ENCODE measurements at regions not wholly inside any gene's neighbourhood (a gene's known extent, or its start where the extent isn't known, plus 50 kb on each side); places are given as distances from the start of the nearest gene placed in this dataset.

DNA sequence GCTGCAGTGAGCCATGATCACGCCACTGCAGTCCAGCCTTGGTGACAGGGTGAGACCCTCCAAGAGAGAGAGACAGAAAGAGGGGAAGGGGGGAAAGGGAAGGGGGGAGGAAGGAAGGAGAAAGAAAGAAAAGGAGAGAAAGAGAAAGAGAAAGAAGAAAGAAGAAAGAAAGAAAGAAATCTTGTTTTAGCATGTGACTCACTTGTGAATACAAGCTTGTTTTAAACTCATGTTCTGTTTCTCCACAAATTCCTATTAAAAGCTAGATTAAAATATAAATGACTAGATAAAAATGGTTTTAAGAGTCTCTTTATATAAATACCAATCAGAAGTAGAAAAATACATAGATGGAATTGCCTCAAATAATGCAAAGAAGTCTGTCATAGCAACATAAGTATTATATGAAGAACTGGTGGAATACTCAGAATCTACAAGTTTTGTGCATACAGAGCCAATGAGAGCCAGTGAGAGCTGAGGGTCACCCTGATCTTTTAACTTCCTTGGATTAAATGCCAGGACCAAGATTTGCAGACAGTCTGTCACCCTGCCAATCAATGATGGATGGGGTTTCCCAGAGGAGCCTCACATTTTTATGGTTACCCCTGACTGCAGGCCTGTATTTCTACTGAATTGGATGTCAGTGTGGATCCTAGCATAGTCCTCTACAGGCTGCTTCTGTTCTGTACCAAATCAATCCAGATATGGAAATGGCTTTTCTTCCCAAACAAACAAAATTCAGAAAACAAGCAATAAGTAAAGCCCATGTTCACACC, 50.8 kb upstream of the LY86 start:
- 6% methylated on average over 1 of the region's 1 CpG for WGBS (ENCODE audit: missing lambda C conversion rate)
- Histone ChIP-seq H3K4me2 (no peak overlapping the region), H3K4me3 (no peak overlapping the region), H3K4me1 (no peaks in the 10 kb centered on the region), H3K27ac (no peak overlapping the region), H3K9me3 (no peaks in the 10 kb centered on the region)
- FAIRE-seq (no peak), ATAC-seq (no peak), DNase-seq (ENCODE audit: low read depth in 1 of 2, low spot score in 1 of 2) (no peak)
- POLR2A ChIA-PET: no interaction called here
- TF ChIP-seq RAD21 (conservative IDR thresholded peaks at IDR 0.05 in 1 of 2, IDR thresholded peaks at IDR 0.05 in 1 of 2) (no peak), SMC3 (IDR thresholded peaks at IDR 0.05) (no peak), FOXS1 (CRISPR knock-in tag; IDR thresholded peaks at IDR 0.05) (no peak), CBX8 (IDR thresholded peaks at IDR 0.05) (no peak), NPAS2 (CRISPR knock-in tag; IDR thresholded peaks at IDR 0.05; ENCODE audit: borderline replicate concordance) (no peak), JUN (IDR thresholded peaks at IDR 0.05) (no peak), PHF8 (IDR thresholded peaks at IDR 0.05; ENCODE audit: borderline replicate concordance, low read depth) (no peak), GATA3 (IDR thresholded peaks at IDR 0.05; ENCODE audit: borderline replicate concordance) (no peak), ZSCAN20 (CRISPR knock-in tag; IDR thresholded peaks at IDR 0.05) (no peak), ZC3H11A (IDR thresholded peaks at IDR 0.05) (no peak), CHD2 (IDR thresholded peaks at IDR 0.05; ENCODE audit: low read length, partially characterized antibody) (no peak), KDM5A (IDR thresholded peaks at IDR 0.05) (no peak)
- TF ChIP-seq, protein P1, sequence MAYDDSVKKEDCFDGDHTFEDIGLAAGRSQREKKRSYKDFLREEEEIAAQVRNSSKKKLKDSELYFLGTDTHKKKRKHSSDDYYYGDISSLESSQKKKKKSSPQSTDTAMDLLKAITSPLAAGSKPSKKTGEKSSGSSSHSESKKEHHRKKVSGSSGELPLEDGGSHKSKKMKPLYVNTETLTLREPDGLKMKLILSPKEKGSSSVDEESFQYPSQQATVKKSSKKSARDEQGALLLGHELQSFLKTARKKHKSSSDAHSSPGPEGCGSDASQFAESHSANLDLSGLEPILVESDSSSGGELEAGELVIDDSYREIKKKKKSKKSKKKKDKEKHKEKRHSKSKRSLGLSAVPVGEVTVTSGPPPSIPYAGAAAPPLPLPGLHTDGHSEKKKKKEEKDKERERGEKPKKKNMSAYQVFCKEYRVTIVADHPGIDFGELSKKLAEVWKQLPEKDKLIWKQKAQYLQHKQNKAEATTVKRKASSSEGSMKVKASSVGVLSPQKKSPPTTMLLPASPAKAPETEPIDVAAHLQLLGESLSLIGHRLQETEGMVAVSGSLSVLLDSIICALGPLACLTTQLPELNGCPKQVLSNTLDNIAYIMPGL (CRISPR knock-in tag; IDR thresholded peaks at IDR 0.05; ENCODE audit: borderline replicate concordance): no peak
- CTCF ChIA-PET: interaction anchor here (1.0 kb wide), 1 partner anchor 9 kb away, joined by 3 read pairs; no protein-coding TSS in a partner anchor

DNA sequence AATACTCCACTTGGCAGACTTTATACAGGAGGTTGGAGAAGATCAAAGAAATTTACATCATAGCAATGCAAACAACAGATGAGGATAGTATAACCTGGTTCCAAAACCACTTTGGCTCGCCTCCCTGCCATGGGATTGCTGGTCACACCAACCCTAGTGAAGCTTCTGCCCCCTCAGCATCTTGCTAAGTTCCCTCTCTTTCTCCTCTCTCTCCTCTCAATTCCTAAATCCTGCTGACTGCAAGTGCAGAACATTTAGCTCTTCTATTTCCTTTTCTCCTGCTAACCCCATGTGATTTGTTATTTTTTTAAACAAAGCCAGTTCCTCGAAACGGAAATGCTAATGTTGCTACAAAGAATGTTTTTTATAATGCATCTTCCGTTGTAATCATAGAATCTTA, 50.3 kb upstream of the LY86 start:
- no peak for FAIRE-seq
- ATAC-seq: no peak
- POLR2A ChIA-PET: no interaction called here
- no peaks in the 10 kb centered on the region for H3K4me1 ChIP-seq
- no peaks in the 10 kb centered on the region for H3K9me3 ChIP-seq
- CTCF ChIA-PET: interaction anchor here (1.0 kb wide), 1 partner anchor 9 kb away, joined by 3 read pairs; no protein-coding TSS in a partner anchor
- no peak overlapping the region for H3K27ac ChIP-seq
- TF ChIP-seq PHF8 (IDR thresholded peaks at IDR 0.05; ENCODE audit: borderline replicate concordance, low read depth): no peak
- no peak for TF ChIP-seq FOXS1 (CRISPR knock-in tag; IDR thresholded peaks at IDR 0.05)
- TF ChIP-seq, protein P2, sequence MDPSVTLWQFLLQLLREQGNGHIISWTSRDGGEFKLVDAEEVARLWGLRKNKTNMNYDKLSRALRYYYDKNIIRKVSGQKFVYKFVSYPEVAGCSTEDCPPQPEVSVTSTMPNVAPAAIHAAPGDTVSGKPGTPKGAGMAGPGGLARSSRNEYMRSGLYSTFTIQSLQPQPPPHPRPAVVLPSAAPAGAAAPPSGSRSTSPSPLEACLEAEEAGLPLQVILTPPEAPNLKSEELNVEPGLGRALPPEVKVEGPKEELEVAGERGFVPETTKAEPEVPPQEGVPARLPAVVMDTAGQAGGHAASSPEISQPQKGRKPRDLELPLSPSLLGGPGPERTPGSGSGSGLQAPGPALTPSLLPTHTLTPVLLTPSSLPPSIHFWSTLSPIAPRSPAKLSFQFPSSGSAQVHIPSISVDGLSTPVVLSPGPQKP (IDR thresholded peaks at IDR 0.05; ENCODE audit: low read depth, low read length): no peak
- no peak for TF ChIP-seq TFCP2L1 (CRISPR knock-in tag; IDR thresholded peaks at IDR 0.05)
- TF ChIP-seq ZNF302 (CRISPR knock-in tag; IDR thresholded peaks at IDR 0.05): no peak
- TF ChIP-seq, protein P3, sequence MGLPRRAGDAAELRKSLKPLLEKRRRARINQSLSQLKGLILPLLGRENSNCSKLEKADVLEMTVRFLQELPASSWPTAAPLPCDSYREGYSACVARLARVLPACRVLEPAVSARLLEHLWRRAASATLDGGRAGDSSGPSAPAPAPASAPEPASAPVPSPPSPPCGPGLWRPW (IDR thresholded peaks at IDR 0.05): no peak
- TF ChIP-seq NR3C1 (IDR thresholded peaks at IDR 0.05): no peak
- TF ChIP-seq, protein P4, sequence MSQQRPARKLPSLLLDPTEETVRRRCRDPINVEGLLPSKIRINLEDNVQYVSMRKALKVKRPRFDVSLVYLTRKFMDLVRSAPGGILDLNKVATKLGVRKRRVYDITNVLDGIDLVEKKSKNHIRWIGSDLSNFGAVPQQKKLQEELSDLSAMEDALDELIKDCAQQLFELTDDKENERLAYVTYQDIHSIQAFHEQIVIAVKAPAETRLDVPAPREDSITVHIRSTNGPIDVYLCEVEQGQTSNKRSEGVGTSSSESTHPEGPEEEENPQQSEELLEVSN (IDR thresholded peaks at IDR 0.05; ENCODE audit: borderline replicate concordance, low read depth): no peak
- TF ChIP-seq, protein P5, sequence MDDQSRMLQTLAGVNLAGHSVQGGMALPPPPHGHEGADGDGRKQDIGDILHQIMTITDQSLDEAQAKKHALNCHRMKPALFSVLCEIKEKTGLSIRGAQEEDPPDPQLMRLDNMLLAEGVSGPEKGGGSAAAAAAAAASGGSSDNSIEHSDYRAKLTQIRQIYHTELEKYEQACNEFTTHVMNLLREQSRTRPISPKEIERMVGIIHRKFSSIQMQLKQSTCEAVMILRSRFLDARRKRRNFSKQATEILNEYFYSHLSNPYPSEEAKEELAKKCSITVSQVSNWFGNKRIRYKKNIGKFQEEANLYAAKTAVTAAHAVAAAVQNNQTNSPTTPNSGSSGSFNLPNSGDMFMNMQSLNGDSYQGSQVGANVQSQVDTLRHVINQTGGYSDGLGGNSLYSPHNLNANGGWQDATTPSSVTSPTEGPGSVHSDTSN (IDR thresholded peaks at IDR 0.05): no peak
- TF ChIP-seq CHD4 (IDR thresholded peaks at IDR 0.05; ENCODE audit: borderline replicate concordance): no peak
- TF ChIP-seq RCOR1 (IDR thresholded peaks at IDR 0.05; ENCODE audit: low read depth, low read length): no peak
- TF ChIP-seq, protein P6, sequence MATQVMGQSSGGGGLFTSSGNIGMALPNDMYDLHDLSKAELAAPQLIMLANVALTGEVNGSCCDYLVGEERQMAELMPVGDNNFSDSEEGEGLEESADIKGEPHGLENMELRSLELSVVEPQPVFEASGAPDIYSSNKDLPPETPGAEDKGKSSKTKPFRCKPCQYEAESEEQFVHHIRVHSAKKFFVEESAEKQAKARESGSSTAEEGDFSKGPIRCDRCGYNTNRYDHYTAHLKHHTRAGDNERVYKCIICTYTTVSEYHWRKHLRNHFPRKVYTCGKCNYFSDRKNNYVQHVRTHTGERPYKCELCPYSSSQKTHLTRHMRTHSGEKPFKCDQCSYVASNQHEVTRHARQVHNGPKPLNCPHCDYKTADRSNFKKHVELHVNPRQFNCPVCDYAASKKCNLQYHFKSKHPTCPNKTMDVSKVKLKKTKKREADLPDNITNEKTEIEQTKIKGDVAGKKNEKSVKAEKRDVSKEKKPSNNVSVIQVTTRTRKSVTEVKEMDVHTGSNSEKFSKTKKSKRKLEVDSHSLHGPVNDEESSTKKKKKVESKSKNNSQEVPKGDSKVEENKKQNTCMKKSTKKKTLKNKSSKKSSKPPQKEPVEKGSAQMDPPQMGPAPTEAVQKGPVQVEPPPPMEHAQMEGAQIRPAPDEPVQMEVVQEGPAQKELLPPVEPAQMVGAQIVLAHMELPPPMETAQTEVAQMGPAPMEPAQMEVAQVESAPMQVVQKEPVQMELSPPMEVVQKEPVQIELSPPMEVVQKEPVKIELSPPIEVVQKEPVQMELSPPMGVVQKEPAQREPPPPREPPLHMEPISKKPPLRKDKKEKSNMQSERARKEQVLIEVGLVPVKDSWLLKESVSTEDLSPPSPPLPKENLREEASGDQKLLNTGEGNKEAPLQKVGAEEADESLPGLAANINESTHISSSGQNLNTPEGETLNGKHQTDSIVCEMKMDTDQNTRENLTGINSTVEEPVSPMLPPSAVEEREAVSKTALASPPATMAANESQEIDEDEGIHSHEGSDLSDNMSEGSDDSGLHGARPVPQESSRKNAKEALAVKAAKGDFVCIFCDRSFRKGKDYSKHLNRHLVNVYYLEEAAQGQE (IDR thresholded peaks at IDR 0.05): no peak
- DNase-seq (ENCODE audit: low read depth in 1 of 2, low spot score in 1 of 2): no peak
- H3K4me2 ChIP-seq: no peak overlapping the region
- H3K4me3 ChIP-seq: no peak overlapping the region
- 2% methylated on average over 4 of the region's 4 CpGs for WGBS (ENCODE audit: missing lambda C conversion rate)

Data from A549 (cell line).